DMS153 treated with DMSO at 0.1 percent for 48 hours (cell line): ENCODE measurements at regions not wholly inside any gene's neighbourhood (a gene's known extent, or its start where the extent isn't known, plus 50 kb on each side); places are given as distances from the start of the nearest gene placed in this dataset.

Experiments used
- DNase-seq: peaks from one replicate; lab custom pipeline; 2025; ENCODE audit not compliant: unreplicated experiment; lab: John Stamatoyannopoulos, UW

GRCh38 chr7:54629771-54630170, 87.6 kb downstream of the VSTM2A start:
- DNase-seq = no peak

- DNase-seq = no peak
Observed at GRCh38 chr7:54622696-54623309, 80.6 kb downstream of the VSTM2A start.
